ENCODE measurements at regions not wholly inside any gene's neighbourhood (a gene's known extent, or its start where the extent isn't known, plus 50 kb on each side); places are given as distances from the start of the nearest gene placed in this dataset.

- TF ChIP-seq CTCF (IDR thresholded peaks at IDR 0.05), result no peak
- TF ChIP-seq POLR2AphosphoS5 (IDR thresholded peaks at IDR 0.05), result no peak
Observed at GRCh38 chr13:39957868-39958677, 302.6 kb downstream of the COG6 start.
